Activated T-cell treated with anti-CD3 and anti-CD28 coated beads, Interleukin-2, amount 50 U/mL, for 72 hours (primary cell): ENCODE measurements at regions not wholly inside any gene's neighbourhood (a gene's known extent, or its start where the extent isn't known, plus 50 kb on each side); places are given as distances from the start of the nearest gene placed in this dataset.
"Not testable (repeated sequence)": the region's sequence is repeated elsewhere in the genome, so short reads cannot be mapped to it uniquely, and the experiment has no call there.

Experiments
- ATAC-seq, 2 donors: fragments of 150-1000 bp; cut with Tn5 transposase; replicated peaks in 1 of 2; 2 replicates each; pipeline ENCODE4 v1.10.0; 2021; ENCODE audit warnings: moderate library complexity in 2 of 2, mild to moderate bottlenecking in 1 of 2
- DNase-seq, 2 donors: peaks; one replicate each; pipeline ENCODE4 v3.0.0; 2021 to 2022; ENCODE audit warnings: mixed read lengths in 1 of 2
- H3K27ac Mint-ChIP-seq: one replicate; pipeline ENCODE4 v1.8.0; 2022; ENCODE audit warnings: mild to moderate bottlenecking, moderate library complexity, mixed read lengths
- H3K27me3 Mint-ChIP-seq: one replicate; pipeline ENCODE4 v1.8.0; 2022; ENCODE audit warnings: low read depth, mixed read lengths
- H3K36me3 Mint-ChIP-seq, 2 donors: one replicate each; pipeline ENCODE4 v1.8.0; 2022; ENCODE audit warnings: mixed read lengths in 2 of 2, mild to moderate bottlenecking in 1 of 2; ENCODE audit not compliant: insufficient read depth in 2 of 2
- H3K4me1 Mint-ChIP-seq: one replicate; pipeline ENCODE4 v1.8.0; 2022; ENCODE audit warnings: low read depth, mixed read lengths
- H3K4me3 Mint-ChIP-seq, 2 donors: one replicate each; pipeline ENCODE4 v1.8.0; 2022; ENCODE audit warnings: mild to moderate bottlenecking in 2 of 2, mixed read lengths in 2 of 2, moderate library complexity in 2 of 2
- H3K9me3 Mint-ChIP-seq, 2 donors: one replicate each; pipeline ENCODE4 v1.8.0; 2022; ENCODE audit warnings: mixed read lengths in 2 of 2

- Mint-ChIP-seq H3K36me3 (no peaks in the 10 kb centered on the region), H3K27me3 (no peaks in the 10 kb centered on the region)
Observed at GRCh38 chr12:89832336-89832735, 123.7 kb upstream of the ATP2B1 start.

DNA sequence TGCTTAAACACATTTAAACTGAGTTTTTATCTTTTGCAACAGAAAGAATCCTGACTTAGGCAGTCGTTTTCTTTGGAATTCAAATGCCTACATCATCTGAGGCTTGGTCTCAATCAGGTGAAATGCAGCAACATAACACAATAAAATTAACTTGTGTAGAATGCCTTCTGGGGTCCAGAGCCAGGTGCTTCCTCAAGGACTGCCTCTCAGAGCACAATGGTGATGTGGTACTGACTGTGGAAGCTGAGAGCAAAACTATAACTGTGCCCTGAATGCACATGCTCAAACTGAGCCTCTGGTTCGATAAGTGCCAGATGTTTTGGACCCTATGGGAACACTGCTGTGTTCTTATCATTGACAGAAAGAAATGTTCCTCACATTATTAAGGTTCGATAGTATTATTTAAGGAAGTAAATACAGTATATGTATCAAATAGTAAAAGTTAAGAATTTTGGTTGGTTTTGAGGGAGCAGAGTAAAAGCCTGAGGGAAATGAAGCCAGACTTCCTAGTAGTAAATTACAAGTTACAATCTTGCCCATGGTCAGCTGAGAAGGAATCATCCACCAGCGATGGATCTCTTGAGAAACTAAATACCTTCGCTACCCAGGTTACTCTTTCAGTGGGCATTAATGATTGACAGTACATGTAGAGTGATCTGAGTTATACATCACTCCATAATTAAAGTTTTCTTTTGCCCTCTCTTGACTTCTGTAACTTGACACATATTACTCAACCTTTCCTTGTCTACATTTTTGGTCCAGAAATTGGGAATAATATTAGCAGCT lies 122.9 kb upstream of the ATP2B1 start:
- H3K9me3 Mint-ChIP-seq: no peaks in the 10 kb centered on the region
- H3K27ac Mint-ChIP-seq: no peak overlapping the region
- ATAC-seq (no peak), DNase-seq (no peak)
- no peaks in the 10 kb centered on the region for H3K27me3 Mint-ChIP-seq
- H3K4me1 Mint-ChIP-seq: peaks cover under 1% of the 10 kb centered on the region
- H3K4me3 Mint-ChIP-seq: no peak overlapping the region
- H3K36me3 Mint-ChIP-seq: no peaks in the 10 kb centered on the region

More at GRCh38 chr12:89832336-89832735, 123.7 kb upstream of the ATP2B1 start:
- Mint-ChIP-seq H3K9me3 (no peaks in the 10 kb centered on the region), H3K4me3 (no peak overlapping the region), H3K27ac (no peak overlapping the region), H3K4me1 (no peaks in the 10 kb centered on the region)
- DNase-seq (no peak), ATAC-seq (no peak)

- Mint-ChIP-seq H3K4me3 (no peak overlapping the region), H3K4me1 (peaks cover 18% of the 10 kb centered on the region), H3K9me3 (no peaks in the 10 kb centered on the region), H3K27me3 (no peaks in the 10 kb centered on the region), H3K36me3 (no peaks in the 10 kb centered on the region), H3K27ac (no peak overlapping the region)
- ATAC-seq: no peak
- no peak for DNase-seq
Observed at GRCh38 chr12:89829434-89829975, 120.9 kb upstream of the ATP2B1 start.

GRCh38 chr12:89828575-89828974 lies 119.9 kb upstream of the ATP2B1 start:
- ATAC-seq: no peak
- no peak overlapping the region for H3K4me3 Mint-ChIP-seq
- no peaks in the 10 kb centered on the region for H3K27me3 Mint-ChIP-seq

GRCh38 chr12:89827592-89827991 lies 119.0 kb upstream of the ATP2B1 start:
- H3K36me3 Mint-ChIP-seq: no peaks in the 10 kb centered on the region
- H3K27ac Mint-ChIP-seq: no peak overlapping the region

More at GRCh38 chr12:89828575-89828974, 119.9 kb upstream of the ATP2B1 start:
- H3K9me3 Mint-ChIP-seq: no peaks in the 10 kb centered on the region
- H3K27ac Mint-ChIP-seq: no peak overlapping the region
- H3K36me3 Mint-ChIP-seq: no peaks in the 10 kb centered on the region
- no peak for DNase-seq
- H3K4me1 Mint-ChIP-seq: peaks cover 18% of the 10 kb centered on the region

GRCh38 chr12:89826468-89826867 lies 117.8 kb upstream of the ATP2B1 start:
- ATAC-seq: no peak
- Mint-ChIP-seq H3K4me1 (peaks cover 18% of the 10 kb centered on the region), H3K36me3 (no peaks in the 10 kb centered on the region), H3K27ac (no peak overlapping the region), H3K27me3 (no peaks in the 10 kb centered on the region), H3K4me3 (no peak overlapping the region), H3K9me3 (no peaks in the 10 kb centered on the region)
- DNase-seq: no peak

More at GRCh38 chr12:89827592-89827991, 119.0 kb upstream of the ATP2B1 start:
- H3K27me3 Mint-ChIP-seq: no peaks in the 10 kb centered on the region
- no peaks in the 10 kb centered on the region for H3K9me3 Mint-ChIP-seq
- DNase-seq (no peak), ATAC-seq (no peak)
- H3K4me3 Mint-ChIP-seq: no peak overlapping the region
- H3K4me1 Mint-ChIP-seq: peaks cover 18% of the 10 kb centered on the region

GRCh38 chr12:89825591-89826449 lies 117.2 kb upstream of the ATP2B1 start:
- Mint-ChIP-seq H3K4me1 (peaks cover 18% of the 10 kb centered on the region), H3K27me3 (no peaks in the 10 kb centered on the region), H3K36me3 (no peaks in the 10 kb centered on the region), H3K27ac (peak overlapping the region; percentile 32), H3K4me3 (peak overlapping the region in 1 of 2 donors; percentile 50), H3K9me3 (no peaks in the 10 kb centered on the region)
- ATAC-seq: no peak
- no peak for DNase-seq

DNA sequence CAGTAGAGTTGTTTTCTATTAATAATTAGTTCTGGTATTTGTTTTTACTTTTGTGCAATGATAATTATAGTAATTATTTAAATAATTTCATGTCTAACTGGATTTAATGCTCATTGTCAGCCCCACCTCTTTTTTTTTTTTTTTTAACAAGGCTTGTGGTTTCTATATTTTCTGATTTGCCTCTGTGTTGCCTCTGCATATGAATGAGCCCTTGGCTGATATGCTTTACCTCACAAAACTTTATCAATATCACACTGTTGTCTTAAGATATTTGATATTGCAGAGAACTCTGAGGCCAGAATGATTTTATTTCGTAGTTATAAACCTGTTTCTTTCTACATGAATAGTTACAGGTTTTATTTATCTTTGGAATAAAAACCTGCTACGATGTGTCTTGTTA lies 116.2 kb upstream of the ATP2B1 start:
- Mint-ChIP-seq H3K27ac (no peak overlapping the region), H3K9me3 (no peaks in the 10 kb centered on the region), H3K4me1 (peaks cover 18% of the 10 kb centered on the region), H3K27me3 (no peaks in the 10 kb centered on the region), H3K4me3 (no peak overlapping the region), H3K36me3 (no peaks in the 10 kb centered on the region)
- DNase-seq: no peak
- no peak for ATAC-seq

DNA sequence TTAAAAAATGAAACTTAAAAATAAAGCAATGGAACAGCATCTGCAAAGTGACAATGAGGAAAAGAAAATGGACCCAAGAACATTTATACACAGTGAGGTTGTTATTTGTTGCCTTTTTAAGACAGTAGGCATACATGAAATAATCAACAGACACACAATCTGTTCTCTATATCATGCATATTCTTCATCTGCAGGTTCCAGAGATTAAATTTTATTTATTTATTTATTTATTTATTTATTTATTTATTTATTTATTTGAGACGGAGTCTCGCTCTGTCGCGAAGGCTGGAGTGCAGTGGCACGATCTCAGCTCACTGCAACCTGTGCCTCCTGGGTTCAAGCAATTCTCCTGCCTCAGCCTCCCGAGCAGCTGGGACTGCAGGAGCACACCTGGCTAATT lies 114.4 kb upstream of the ATP2B1 start:
- not testable (repeated sequence) for H3K27me3 Mint-ChIP-seq, ATAC-seq, DNase-seq, H3K36me3 Mint-ChIP-seq, H3K4me3 Mint-ChIP-seq, H3K9me3 Mint-ChIP-seq, H3K27ac Mint-ChIP-seq
- H3K4me1 Mint-ChIP-seq: peaks cover 18% of the 10 kb centered on the region

DNA sequence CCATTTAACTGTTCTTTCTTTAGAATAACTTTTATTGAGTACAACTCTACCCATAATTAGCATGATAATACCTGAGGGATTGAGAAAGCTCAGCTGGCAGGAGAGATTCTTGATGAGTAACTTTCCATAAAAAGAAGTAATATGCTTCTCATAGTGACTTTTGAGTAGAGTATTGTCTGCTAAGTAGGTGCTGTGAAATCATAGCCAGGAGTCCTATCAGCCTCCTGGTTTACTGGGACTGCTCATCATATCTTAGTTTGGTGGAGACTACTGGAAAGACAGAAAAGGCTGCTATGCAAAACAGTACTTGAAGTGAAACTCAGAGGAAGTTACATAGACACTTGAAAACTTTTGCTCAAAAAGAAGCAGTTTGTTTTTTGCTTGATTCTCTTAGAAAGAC lies 113.3 kb upstream of the ATP2B1 start:
- ATAC-seq (no peak), DNase-seq (no peak)
- no peak overlapping the region for H3K4me3 Mint-ChIP-seq
- no peak overlapping the region for H3K27ac Mint-ChIP-seq
- no peaks in the 10 kb centered on the region for H3K27me3 Mint-ChIP-seq
- H3K4me1 Mint-ChIP-seq: peaks cover 18% of the 10 kb centered on the region
- H3K36me3 Mint-ChIP-seq: no peaks in the 10 kb centered on the region
- no peaks in the 10 kb centered on the region for H3K9me3 Mint-ChIP-seq

- Mint-ChIP-seq H3K27me3 (no peaks in the 10 kb centered on the region), H3K4me1 (no peaks in the 10 kb centered on the region), H3K4me3 (no peak overlapping the region), H3K27ac (peak overlapping the region; percentile 37), H3K9me3 (no peaks in the 10 kb centered on the region), H3K36me3 (no peaks in the 10 kb centered on the region)
- DNase-seq (no peak), ATAC-seq (no peak)
Observed at GRCh38 chr12:89817501-89818226, 109.0 kb upstream of the ATP2B1 start.

- no peak overlapping the region for H3K4me3 Mint-ChIP-seq
- DNase-seq (no peak), ATAC-seq (no peak)
- H3K9me3 Mint-ChIP-seq: no peaks in the 10 kb centered on the region
- no peaks in the 10 kb centered on the region for H3K36me3 Mint-ChIP-seq
- H3K4me1 Mint-ChIP-seq: no peaks in the 10 kb centered on the region
- no peaks in the 10 kb centered on the region for H3K27me3 Mint-ChIP-seq
- H3K27ac Mint-ChIP-seq: no peak overlapping the region
Observed at GRCh38 chr12:89815225-89815624, 106.6 kb upstream of the ATP2B1 start.

GRCh38 chr12:89803412-89803811 lies 94.8 kb upstream of the ATP2B1 start:
- Mint-ChIP-seq H3K4me1 (no peaks in the 10 kb centered on the region), H3K36me3 (peaks cover 0 to 2% of the 10 kb centered on the region in 2 donors), H3K27me3 (no peaks in the 10 kb centered on the region), H3K9me3 (peaks cover 0 to 2% of the 10 kb centered on the region in 2 donors), H3K4me3 (no peak overlapping the region), H3K27ac (no peak overlapping the region)
- ATAC-seq (no peak), DNase-seq (no peak)
